ENCODE measurements at regions not wholly inside any gene's neighbourhood (a gene's known extent, or its start where the extent isn't known, plus 50 kb on each side); places are given as distances from the start of the nearest gene placed in this dataset.

GRCh38 chr16:9545522-9546437 is 454.3 kb downstream of the HAPSTR1 start:
- FAIRE-seq (no peak), DNase-seq (ENCODE audit: insufficient read length, low spot score) (no peak)

GRCh38 chr16:9546438-9546786 is 455.0 kb downstream of the HAPSTR1 start:
- no peak for FAIRE-seq
- DNase-seq (ENCODE audit: insufficient read length, low spot score), result no peak

- FAIRE-seq (no peak), DNase-seq (ENCODE audit: insufficient read length, low spot score) (no peak)
Observed at GRCh38 chr16:9549487-9549886, 458.0 kb downstream of the HAPSTR1 start.

GRCh38 chr16:9555051-9555450 is 463.6 kb downstream of the HAPSTR1 start:
- no peak for FAIRE-seq
- DNase-seq (ENCODE audit: insufficient read length, low spot score), result no peak

GRCh38 chr16:9556949-9557665 is 465.7 kb downstream of the HAPSTR1 start:
- no peak for DNase-seq (ENCODE audit: insufficient read length, low spot score)
- FAIRE-seq, result no peak

GRCh38 chr16:9557713-9558112 is 466.3 kb downstream of the HAPSTR1 start:
- no peak for DNase-seq (ENCODE audit: insufficient read length, low spot score)
- no peak for FAIRE-seq

- FAIRE-seq, result no peak
- DNase-seq (ENCODE audit: insufficient read length, low spot score), result no peak
Observed at GRCh38 chr16:9566099-9566498, 474.7 kb downstream of the HAPSTR1 start.

GRCh38 chr16:9567666-9568065 is 476.2 kb downstream of the HAPSTR1 start:
- no peak for DNase-seq (ENCODE audit: insufficient read length, low spot score)
- FAIRE-seq, result no peak

GRCh38 chr16:9568261-9568660 is 476.8 kb downstream of the HAPSTR1 start:
- no peak for DNase-seq (ENCODE audit: insufficient read length, low spot score)
- FAIRE-seq, result no peak

- DNase-seq (ENCODE audit: insufficient read length, low spot score), result no peak
- no peak for FAIRE-seq
Observed at GRCh38 chr16:9570521-9570920, 479.1 kb downstream of the HAPSTR1 start.

- no peak for FAIRE-seq
Observed at GRCh38 chr16:9578459-9578858, 487.0 kb downstream of the HAPSTR1 start.

GRCh38 chr16:9580025-9580424 is 488.6 kb downstream of the HAPSTR1 start:
- DNase-seq (ENCODE audit: insufficient read length, low spot score) (no peak), FAIRE-seq (no peak)

More at GRCh38 chr16:9578459-9578858, 487.0 kb downstream of the HAPSTR1 start:
- no peak for DNase-seq (ENCODE audit: insufficient read length, low spot score)

- FAIRE-seq (no peak), DNase-seq (ENCODE audit: insufficient read length, low spot score) (no peak)
Observed at GRCh38 chr16:9593440-9593839, 502.0 kb downstream of the HAPSTR1 start.

GRCh38 chr16:9594047-9594446 is 502.6 kb downstream of the HAPSTR1 start:
- DNase-seq (ENCODE audit: insufficient read length, low spot score) (no peak), FAIRE-seq (no peak)

GRCh38 chr16:9594946-9595345 is 503.5 kb downstream of the HAPSTR1 start:
- FAIRE-seq (no peak), DNase-seq (ENCODE audit: insufficient read length, low spot score) (no peak)

- FAIRE-seq (no peak), DNase-seq (ENCODE audit: insufficient read length, low spot score) (no peak)
Observed at GRCh38 chr16:9595393-9595792, 503.9 kb downstream of the HAPSTR1 start.

- FAIRE-seq (no peak), DNase-seq (ENCODE audit: insufficient read length, low spot score) (no peak)
Observed at GRCh38 chr16:9596788-9597187, 505.3 kb downstream of the HAPSTR1 start.

- DNase-seq (ENCODE audit: insufficient read length, low spot score) (no peak), FAIRE-seq (no peak)
Observed at GRCh38 chr16:9597967-9598730, 506.7 kb downstream of the HAPSTR1 start.

GRCh38 chr16:9598731-9599083 is 507.3 kb downstream of the HAPSTR1 start:
- DNase-seq (ENCODE audit: insufficient read length, low spot score), result no peak
- FAIRE-seq, result no peak

- DNase-seq (ENCODE audit: insufficient read length, low spot score) (no peak), FAIRE-seq (no peak)
Observed at GRCh38 chr16:9599415-9600120, 508.1 kb downstream of the HAPSTR1 start.

GRCh38 chr16:9602189-9602588 is 510.7 kb downstream of the HAPSTR1 start:
- FAIRE-seq (no peak), DNase-seq (ENCODE audit: insufficient read length, low spot score) (no peak)

All from GM19239 (cell line).